ENCODE measurements at regions not wholly inside any gene's neighbourhood (a gene's known extent, or its start where the extent isn't known, plus 50 kb on each side); places are given as distances from the start of the nearest gene placed in this dataset.

DNA sequence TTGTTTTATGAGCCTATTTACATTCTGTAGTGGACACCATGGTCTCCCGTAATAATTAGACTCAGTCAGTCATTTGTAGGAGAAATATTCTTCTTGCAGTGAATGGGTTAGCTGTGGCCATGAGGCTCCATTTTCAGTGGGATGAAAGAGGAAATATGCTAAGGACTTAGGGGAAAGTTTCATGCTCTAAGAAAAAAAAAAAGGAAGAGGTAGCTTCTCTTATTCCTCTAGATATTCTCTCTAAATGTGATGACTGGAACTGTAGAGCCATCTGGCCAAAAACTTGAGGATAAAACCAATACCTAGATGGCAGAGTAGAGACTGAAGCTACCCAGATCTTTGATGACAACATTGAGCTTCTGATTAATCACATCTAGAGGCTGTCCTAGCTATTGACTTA, 75.8 kb upstream of the SESN3 start:
- no peak for DNase-seq (ENCODE audit: low read depth)

DNA sequence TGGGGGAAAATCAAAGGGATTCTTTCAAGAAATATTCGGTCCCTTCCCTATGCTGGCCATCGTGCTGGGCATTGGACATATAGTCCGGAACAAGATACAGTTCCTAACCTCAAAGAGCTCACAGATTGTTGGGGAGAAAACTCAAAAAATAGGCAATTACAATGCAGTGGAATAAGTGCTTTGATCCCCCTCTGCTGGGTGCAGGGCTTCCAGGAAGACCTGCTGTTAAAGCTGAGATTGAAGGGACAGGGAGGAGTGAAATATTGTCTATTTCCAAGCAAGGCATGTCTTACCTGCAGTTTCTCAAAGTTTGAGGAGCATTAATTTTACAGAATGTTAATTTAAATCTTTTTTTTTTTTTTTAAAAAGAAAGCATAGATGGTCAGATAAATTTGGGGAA, 75.1 kb upstream of the SESN3 start:
- DNase-seq (ENCODE audit: low read depth), result no peak

DNA sequence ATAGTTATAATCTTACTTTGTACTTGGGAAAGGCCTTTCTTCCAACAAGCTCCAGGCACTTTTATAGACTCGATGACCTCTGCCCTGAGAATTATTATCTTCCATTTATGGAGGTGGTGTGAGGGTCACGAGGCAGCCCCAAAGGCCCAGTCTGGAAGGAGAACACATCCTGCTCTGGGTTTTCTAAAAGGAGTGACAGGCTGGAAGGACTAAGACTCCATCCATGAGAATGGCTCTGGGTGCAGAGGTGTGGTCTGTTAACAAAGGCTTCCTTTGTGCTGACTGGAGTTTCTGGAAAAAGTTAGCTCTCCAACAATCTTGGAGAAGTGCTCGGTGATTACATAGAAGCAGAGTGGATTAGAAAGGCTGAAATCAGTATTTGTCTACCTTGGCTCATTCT, 74.7 kb upstream of the SESN3 start:
- no peak for DNase-seq (ENCODE audit: low read depth)

DNA sequence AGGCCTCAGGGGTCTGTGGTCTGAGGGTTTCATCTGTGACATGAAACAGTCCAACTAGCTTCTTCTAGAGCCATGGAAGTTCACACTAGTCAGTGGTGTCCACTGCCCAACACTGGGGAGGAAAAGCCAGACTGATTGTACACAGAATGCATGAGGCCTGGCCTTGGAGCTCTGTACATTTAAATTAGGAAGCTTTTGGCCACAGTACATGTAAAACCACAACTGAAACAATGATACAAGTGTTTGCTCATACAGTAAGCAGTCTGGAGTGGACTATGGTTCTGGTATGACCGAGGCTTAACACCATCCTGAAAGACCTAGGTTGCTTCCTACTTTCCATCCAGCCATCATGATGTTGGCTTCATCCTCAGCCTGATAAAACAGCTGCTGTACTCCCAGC, 73.8 kb upstream of the SESN3 start:
- no peak for DNase-seq (ENCODE audit: low read depth)

DNA sequence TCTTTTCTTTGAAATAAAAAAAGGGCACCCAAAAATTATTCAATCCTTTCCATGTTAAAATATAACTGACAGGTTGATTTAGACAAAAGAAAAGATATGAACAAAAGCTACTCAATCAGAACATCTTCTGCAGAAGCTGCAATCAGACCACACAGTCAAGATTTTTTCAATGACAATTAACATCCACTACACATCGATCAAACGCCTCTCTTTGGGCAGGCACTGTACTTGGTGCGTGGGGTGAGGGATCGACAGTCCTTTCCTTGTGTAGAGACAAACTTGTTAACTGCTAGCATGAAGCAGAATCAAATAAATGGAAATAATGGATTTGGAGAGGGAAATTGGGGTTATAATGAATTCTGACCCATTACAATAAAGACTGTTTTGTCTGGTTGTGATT, 71.2 kb upstream of the SESN3 start:
- DNase-seq (ENCODE audit: low read depth), result no peak

DNA sequence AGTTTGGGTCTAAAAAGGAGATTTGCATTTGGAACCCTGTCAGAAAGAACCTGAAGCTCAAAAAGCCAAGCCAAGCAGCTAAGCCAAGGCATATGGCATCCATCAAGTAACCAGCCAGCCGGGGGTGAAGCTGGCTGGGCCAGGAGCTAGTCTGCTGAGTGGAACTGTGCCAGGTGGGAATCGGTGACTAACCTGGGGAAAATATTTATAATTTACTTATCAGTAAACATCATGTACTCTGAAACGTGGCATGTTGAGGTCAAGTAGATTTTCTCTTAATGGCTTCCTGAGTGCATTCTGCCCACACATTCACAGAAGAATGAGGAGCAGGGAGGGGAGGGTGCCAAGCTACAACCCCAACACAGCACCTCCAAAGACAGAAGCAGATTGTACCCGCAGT, 70.5 kb upstream of the SESN3 start:
- no peak for DNase-seq (ENCODE audit: low read depth)

DNA sequence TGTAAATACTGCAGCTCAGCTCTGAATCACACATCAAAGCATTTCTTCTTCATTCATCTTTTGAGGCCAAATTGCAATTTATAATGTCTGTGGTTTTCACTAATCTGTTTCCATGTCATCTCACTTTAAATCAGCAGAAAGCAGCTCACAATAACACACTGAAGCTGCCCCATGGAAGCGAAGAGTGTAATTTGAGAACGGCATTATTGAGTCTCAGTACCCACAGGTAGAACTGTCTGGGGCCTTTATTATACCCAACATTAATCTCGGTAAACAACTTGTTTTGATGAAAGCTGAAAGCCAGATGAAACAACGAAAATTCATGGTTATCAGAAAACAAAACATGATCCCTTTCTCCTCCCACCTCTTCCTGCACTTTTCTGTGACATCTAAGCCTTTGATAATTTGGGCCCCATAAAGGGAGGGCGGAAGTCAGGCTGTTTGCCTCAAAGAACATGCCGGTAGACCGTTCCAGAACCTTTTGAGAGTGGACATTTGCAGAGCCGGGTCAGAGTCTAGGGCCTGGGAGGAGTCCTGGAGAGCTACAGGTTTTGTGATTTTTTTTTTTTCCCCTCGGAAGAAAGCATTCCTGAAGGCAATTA, 68.2 kb upstream of the SESN3 start:
- no peak for DNase-seq (ENCODE audit: low read depth)

DNA sequence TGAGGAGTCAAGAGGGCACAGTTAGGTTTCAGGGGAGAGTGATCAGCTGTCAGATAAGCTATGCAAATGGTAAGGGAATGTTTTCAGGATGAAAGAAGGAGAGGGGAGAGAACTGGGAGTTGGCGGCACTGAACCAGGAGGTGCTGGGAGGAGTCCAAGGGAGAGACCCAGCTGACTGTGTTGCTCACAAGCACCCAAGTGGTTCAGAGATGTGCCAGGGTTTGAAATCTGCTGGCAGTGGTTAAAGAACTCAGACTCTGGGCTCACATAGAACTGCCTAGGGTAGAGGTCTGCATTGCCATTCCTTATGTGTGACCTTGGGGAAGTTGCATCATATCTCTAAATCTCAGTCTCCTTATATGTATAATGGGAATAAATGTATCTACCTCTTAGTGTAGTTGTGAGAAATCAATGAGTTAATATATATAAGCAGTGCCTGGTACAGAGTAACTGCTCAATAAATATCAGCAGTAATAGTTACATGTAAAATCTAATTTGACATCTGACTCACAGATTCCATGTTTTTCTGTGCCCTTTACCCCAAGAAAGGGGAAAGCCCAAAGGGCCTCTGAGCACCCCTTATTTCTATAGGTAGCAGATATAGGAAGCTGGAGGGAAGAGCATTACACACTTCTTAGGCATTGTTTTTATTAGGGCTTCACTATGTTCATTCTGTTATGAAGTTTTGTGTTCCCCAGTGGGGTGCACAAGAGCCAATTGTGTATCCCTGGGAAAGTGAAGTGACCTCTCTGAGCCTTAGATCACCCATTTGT, 66.9 kb upstream of the SESN3 start:
- DNase-seq (ENCODE audit: low read depth), result no peak

DNA sequence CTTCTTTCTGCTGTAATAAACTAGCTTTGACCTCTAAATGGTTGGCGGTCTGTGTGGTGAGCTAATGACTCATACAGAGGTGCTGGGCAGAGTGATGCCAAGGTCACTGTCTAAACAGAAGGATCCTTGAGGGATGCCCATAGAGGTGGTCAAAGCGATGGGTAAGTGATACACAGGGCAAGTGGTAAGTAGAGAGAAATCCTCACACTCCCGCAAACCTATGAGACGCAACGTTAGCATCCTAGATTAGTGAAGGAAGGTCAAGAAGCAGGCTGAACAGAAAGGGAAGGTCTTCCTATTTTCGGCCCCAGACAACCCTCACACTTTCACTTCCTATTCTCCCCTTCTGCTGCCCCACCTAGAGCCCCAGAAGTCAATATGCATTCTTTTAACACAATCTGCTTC, 65.6 kb upstream of the SESN3 start:
- DNase-seq (ENCODE audit: low read depth), result no peak

DNA sequence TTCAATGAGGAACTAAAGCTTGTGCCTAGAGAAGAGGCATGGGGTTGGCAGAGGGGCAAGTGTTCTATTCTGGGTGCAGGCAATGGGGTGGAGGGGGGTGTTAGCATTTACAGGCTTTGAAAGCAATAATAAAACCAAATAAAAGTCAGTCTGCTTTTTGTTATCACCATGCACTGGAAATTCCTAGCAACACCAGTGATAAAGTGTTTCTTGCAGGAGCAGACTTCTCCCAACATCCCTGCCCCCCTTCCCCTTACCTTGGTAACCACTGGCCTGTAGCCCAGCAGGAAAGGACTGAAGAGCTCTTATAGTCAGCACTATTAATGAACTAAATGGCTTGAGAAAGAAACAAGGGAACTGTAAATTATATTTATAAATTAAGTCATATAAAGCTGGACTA, 65.2 kb upstream of the SESN3 start:
- DNase-seq (ENCODE audit: low read depth), result no peak

DNA sequence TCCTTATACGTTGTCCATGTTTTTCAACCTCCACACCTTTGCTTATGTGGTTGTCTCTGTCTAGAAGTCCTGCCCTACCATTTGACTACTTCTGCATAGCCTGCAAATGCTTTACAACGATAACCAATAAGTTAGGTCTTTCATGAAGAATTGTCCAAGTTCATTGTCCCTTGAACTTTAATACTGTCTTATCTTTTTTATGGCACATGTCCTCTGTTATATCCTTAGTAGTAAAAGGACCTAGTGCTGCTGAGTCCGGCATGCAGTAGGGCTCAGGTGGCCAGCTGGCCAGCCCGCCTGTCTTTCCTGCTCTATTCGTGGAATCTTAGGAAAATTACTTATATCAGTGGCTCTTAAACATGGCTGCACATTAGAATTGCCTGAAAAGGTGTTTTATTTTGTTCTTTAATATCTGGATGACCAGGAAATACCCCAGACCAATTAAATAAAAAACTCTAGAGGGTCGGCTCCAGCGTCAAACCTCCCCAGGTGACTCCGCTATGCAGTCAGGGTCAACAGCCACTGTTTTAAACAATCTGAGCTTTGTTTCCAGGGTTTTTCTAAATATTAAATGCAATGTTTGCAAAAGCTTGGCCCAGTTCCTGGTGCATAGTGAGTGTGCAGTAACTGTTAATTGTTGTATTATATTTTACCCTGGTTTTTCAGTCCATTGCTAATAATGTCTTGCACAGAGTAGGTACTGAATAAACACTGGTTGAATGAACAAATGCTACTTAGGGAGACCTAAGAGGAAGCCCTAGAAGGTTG, 64.6 kb upstream of the SESN3 start:
- DNase-seq (ENCODE audit: low read depth), result no peak

DNA sequence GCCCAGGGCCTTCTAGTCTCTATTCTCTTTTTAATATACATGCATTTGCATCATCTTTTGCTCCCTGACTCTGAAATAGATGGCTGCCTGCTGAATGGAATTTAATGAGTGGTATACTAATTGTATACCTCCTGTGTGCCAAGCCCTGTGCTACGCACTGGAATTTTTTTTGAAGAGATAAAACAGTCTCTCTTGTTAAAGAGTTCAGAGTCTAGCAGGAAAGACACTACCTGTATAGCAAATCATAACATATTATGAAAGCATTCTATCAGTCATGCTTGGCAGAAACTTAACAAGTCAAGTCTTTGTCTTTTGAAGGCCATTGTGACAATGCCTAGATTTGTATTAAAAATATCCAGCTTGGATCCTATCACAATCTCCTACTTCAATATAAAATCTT, 63.7 kb upstream of the SESN3 start:
- no peak for DNase-seq (ENCODE audit: low read depth)

DNA sequence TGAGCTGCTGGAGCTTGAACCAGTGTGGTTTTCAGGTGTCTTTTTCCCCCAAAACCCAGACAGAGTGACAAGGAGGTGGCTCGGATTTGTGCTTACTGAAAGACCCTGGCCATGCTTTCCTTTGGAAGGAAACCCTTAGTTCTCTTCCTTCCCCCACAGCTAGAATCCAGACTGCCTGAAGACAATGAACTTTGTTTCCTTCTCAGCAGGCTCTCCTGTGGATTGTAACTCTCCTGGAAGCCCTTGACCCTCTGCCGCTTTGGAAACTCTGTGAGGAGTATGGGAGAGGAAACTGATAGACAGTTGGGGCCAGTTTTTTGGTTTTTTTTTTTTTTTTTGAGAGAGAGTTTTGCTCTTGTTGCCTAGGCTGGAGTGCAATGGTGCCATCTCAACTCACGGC, 62.1 kb upstream of the SESN3 start:
- DNase-seq (ENCODE audit: low read depth), result no peak

DNA sequence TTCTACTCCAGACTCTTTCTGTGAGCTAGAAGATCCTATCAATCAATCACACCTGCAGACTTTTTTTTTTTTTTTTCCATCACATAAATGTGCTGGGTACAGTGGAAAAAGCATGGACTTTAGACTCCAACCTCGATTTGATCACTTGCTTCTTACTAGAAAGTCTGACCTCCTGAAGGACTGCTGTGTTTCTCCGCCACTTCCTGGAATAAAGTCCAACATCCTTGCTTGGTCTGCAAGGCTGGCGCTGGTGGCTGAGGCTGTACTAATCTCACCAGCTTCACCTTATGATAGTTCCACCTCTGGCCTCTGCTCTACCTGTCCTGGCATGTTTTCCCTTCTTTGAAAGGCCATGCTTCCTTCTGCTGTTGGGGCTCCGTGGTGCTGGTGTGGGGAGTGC, 60.9 kb upstream of the SESN3 start:
- no peak for DNase-seq (ENCODE audit: low read depth)

DNA sequence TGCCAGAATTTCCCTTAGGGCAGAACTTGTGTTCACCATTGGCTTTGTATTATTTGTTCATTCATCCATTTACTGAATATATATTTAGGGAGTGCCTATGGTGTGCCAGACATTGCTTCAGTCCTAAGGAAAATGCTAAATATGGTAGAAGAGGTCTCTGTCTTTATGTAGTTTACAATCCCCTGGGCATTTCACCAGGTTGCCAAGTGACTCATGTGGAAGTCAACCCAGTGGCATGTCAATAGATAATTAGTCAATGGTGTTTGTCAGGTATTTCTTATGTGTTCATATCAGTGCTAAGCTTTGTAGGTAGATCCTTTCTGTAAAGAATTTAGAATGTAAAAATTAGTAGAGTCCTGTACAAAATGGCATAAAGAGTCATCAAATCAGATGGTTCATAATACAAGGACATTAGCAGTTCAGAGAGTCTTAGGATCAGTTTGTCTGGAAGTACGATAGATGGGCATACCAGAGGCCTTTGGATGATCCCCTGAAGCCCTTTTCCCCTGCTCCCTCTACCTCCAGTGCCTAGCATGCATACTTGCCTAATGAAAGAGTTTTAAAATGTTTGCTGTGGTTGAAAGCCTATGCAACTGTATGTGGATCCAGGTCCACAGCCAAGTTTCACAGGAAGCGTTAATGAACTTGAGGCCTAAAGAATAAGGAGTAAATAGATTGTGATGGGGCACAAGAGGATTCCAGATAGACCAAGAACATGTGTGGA, 58.5 kb upstream of the SESN3 start:
- no peak for DNase-seq (ENCODE audit: low read depth)

DNA sequence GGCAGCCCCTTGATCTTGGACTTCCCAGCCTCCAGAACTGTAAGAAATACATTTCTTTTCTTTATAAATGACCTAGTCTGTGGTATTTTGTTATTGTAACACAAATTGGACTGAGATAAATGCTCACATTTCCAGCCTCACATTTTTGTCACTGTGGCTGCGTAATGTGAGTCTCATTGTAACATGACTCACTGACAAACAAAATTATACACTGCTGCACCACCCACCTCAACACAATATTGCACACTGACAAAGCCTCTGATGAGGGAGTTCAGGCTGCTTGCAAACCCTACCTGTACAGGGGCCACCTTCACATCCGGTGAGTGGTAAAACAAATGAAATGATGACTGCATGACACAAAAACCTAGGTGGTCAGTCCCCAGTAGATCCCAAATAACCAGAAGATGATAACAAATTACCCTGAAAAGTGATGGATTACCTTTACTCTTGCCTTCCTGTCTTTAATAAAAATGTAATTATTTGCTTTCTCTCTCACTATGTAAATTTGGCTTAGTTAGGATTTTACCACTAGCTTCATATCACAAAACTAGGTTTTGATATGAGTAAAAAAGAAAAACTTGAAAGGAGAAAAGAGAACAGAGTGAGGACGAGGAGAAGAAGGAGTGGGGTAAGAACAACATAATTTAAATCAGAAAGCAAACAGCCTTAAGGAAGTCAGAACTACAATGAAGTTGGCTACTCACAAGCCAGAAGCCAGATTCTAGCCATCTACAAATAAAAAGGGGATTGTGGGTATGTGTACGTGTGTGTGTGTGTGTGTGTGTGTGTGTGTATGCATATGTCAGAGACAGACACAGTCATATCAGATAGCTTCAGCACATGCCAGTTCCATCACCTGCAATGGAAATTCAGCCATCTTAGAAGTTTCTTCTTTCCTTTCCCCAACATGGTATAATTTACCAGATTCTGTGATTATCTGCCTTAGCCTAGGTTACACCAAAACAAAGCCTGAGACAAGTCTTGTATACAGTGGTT, 53.4 kb upstream of the SESN3 start:
- no peak for DNase-seq (ENCODE audit: low read depth)

DNA sequence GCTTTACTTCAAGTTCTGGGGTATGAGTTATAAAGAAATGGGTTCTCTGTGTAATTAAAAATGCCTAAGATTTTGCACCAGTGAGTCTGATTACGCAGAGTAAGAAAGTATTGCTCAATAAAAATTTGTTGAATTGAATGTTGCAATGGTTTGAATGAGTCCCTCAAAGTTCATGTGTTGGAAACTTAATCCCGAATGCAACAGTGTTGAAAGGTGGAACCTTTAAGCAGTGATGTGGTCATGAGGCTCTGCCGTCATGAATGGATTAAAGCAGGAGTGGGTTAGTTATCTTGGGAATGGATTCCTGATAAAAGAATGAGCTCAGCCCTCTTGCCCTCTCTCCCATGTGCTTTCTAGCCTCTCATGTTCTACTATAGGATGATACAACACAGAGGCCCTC, 52.6 kb upstream of the SESN3 start:
- DNase-seq (ENCODE audit: low read depth), result no peak

DNA sequence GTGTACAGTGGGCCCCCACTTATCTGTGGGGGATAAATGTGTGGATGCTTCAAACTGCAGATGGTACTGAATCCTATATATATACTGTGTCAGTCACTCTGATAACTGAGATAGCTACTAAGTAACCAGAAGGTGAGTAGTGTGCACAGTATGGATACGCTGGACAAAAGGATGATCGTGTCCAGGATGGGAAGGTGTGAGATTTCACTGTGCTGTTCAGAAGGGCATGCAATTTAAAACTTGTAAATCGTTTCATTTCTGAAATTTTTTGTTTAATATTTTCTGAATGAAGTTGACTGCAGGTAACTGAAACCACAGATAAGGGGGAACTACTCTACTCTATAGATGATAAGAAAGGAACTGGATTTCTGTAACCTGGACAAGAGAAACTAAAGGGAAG, 52.1 kb upstream of the SESN3 start:
- no peak for DNase-seq (ENCODE audit: low read depth)

DNA sequence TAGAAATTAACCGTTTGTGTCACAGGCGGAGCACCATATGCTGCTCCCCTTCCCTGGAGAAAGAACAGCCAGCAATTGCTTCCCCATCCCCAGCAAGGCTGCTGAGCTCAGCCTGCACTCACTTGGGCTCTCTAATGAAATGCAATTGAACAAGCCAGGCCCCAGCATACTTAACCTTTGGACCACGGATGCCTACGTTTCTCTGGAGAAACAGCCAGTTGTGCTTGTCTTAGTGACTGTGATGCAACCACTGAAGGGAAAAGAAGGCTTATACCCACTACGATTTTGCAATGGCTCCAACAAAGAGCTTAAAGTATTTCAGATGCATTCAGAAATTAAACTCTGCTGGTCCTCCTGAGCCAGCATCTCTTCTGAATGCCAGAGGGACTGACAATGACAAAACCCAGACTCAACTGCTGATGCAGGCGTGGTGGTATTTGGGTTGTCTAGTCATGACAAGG, 51.3 kb upstream of the SESN3 start:
- no peak for DNase-seq (ENCODE audit: low read depth)
